ENCODE measurements at regions not wholly inside any gene's neighbourhood (a gene's known extent, or its start where the extent isn't known, plus 50 kb on each side); places are given as distances from the start of the nearest gene placed in this dataset.

DNA sequence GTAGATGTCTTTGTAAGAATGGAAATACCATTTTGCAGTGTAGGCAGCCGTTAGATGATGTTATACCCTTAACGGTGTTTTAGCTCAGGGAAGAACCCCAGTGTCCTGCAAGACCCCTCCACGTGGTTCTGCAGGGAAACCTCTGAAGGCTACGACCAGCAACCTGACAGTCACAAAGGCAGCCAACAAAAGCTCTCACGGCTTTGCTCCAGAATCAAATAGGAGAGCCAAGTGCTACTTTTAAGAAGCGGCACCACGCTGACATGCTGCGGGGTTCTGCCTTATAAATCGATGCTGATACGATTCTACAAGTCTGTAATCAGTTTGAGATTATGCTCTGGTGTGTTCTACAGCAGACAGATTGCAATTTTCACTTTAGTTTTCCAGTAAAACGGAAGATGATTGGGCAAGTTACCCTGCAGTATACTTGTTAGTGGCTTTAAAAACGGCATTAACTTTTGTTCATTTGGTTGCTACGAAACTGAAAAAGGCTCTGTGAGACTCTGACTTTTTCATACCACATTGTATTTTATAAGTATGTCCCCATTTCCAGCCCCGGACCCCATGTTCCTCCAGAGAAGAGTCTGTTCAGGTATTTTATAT lies 312.9 kb downstream of the SAMD5 start:
- DNase-seq: no peak

DNA sequence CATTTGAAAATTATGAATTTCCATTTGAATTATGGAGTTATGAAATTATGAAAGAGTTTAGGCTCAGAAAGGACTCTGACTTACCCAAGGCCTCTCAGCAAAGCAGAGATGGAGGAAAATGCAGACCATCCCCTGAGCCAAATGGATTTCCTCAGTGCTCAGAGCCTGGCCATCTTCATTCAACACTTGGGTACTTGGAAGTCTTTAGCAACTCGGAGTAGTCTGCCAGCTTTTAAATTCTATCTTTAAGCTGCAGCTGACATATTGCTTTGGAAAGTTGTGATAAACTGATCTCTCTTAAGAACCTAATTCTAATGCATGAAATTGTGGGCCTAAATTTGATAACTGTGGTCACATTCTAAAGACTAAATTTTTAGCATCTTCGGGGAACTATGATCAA lies 315.4 kb downstream of the SAMD5 start:
- no peak for DNase-seq

DNA sequence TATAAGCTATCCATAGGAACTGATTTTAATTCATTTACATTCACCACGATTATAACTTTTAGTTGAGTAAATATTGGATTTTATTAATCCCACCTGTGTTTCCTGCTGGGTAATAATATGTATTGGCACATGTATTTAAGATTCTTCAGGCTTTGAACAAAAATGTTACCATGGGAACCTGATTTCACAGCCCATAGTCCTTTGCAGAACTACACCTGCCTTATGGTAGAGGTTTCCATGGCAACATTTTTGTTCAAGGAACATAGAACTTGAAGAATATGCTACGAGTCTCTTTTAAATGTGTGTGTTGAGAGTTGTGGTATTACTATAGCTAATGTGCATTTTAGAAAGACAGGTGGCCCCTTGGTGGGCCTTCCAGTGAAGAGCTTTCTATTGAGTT lies 317.4 kb downstream of the SAMD5 start:
- no peak for DNase-seq

DNA sequence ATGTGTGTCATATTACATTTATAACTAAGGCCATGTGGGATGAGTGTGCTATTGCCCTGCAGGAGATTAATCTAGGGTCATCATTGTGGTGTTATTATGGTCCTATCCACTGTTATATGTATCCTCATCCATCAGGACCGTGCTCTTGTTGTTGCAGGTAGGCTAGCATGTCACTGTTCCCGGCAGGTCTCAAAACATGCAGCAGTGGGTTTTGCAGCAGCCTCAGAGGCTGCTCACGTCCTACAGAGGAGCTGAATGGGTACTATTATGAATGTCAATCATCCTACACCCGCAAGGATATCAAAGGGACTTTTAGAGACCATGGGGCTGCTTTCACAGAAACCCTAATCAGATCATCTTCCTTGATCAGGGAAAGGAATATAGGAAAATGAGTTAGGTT lies 318.2 kb downstream of the SAMD5 start:
- DNase-seq: no peak

DNA sequence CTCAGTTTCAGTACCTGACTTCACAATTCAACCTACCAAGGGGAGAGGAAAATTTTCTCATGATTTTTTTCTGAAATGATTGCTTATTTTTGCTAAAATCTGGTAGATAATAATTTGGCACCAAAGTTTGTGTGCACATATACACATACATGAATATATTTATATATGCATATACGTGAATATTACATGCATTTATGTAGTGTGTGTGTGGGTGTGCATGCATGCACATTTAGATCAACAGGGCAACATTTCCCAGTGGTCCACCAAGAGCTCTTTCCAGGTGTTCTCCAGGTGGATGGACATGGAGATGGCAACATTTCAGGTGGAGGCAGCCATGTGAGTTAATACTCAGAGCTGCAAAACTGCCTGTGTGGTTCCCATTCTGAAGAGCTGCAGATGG lies 320.9 kb downstream of the SAMD5 start:
- DNase-seq: no peak

DNA sequence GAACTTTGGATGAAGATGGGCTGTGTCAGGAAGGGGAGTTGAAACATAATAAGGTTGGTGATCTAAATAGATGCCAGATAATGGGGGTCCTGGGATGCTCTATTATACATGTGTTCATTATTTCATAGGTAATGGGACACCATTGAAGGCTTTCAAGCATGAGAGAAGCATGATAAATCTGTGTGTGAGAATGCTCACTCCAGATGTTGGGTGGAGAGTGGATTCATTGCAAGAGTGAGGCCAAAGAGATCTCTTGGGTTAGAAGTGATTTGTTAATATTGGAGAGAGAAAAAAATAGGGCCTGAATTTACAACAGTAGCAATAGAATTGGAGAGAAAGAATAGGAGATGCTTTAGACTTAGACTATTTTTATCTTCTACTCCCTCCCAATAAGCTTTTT lies 321.3 kb downstream of the SAMD5 start:
- DNase-seq: no peak

DNA sequence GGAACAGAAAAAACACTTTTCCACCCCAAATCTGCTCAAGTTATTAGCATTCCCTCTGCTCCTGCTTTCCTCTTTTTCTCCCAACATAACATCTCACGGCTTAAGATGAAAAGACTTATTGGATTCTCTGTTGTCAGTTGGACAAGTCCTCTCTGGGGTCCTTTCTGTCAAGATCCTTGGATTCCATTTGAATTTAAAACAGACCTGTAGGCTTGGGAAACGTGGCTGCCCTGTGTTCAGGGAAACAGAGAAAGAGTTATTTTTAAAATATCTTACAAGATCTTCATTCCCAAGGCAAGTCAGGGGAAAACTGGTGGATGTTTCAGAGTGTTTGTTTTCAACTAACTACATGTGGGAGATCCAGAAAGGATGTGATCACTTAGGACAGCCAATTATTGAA lies 322.9 kb downstream of the SAMD5 start:
- no peak for DNase-seq

DNA sequence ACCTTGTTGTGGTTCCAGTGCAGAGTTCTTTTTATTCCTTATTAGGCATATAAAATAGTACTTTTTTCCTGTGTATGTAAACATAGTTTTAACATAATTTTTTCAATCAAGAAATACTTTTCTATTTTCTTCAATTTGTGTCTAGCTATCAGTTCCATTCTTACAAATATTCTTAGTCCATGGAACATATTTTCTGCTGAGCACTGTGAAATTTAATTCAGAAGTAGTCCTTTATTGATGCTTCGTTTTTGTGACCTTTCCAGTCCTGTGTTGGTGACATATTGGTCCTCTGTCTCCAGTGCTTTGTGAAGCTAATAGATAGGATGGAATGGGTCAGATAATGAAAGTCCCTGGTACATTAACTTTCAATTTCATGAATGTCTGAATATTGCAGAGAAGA lies 325.1 kb downstream of the SAMD5 start:
- no peak for DNase-seq

DNA sequence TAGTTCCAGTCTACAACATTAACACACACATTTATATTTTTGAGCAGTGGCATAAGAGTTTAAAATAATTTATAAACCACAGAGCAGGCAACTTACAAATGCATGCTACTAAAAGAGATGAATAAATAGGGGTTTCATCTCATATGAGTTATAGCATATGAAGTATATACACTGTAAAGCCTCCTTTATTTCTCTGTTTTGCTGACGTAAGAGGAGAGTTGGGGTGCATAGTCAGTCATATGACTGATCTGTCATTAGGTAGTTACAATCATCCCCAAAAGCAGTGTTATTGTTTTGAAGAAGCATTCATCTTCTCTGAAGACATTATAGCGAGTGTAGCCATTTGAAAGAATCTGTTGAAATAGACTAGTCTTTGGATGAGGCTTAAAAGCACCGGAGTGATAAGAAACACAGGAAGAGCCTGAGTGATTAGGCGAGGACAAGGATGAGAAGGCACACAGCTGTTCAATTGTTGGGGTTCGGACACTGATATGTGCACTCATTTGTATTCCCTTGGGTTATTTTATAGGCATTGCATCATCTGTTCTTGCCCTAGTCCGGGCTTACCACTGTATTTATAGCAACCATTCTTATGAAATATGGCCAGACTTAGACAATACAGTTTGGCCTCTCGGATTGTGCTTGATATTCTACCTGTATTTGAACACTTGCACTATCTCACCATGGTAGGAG lies 325.7 kb downstream of the SAMD5 start:
- DNase-seq: no peak

DNA sequence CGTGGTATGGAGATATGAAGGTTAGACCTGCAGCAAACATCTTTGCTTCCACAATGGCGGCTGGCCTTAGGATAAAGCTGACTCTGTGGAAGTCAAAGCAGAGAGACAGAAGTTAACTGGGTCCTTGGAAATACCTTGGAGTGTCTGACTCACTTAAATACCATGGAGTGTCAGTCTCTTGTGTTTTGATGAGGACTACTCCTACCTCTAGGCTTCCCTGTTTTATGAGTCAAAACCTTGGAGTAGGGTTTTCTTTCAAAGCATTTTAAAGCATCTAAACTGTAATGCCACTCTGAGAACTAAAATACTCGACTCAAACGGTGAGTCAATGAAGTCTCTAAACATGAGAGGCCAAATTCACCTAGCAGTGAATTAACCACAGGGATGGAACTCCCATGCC lies 329.1 kb downstream of the SAMD5 start:
- no peak for DNase-seq

DNA sequence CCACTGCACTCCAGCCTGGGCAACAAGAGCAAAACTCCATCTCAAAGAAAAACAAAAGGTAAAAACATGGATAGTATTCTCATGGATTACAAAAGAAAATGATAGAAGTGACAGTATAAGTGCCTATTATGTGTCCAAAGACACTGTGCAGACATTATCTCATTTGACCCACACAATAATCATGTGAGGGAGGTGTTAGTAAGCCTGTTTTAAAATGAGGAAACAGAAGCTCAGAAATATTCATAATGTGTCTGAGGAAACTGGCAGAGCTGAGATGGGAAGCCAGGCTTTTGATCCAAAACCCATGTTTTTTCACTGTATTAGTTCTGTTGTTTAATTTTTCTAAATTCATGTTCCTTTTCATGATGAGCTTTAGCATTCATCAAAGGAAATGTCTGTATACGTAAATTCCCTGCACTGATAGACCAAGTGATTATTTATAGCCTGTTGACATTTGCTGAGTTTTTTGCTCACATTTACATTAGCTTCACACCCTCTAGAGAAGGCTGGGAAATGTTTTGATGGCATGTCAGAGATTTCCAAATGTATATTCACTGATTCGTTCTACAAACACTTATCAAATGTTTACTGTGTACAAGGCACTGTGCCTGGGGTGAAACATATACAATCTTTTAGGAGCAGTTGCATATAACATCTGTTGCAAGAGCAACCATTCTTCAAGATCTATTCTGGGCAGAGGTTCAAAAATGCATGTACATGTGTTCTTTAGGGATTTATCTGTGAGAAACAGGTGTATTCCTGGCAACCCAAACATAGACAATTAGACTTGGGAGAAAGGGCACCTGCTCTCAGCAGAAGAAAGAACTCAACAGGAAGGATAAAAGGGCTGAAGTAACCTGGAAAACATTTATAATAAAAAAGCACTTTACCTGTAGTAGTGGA lies 331.5 kb downstream of the SAMD5 start:
- DNase-seq: no peak

DNA sequence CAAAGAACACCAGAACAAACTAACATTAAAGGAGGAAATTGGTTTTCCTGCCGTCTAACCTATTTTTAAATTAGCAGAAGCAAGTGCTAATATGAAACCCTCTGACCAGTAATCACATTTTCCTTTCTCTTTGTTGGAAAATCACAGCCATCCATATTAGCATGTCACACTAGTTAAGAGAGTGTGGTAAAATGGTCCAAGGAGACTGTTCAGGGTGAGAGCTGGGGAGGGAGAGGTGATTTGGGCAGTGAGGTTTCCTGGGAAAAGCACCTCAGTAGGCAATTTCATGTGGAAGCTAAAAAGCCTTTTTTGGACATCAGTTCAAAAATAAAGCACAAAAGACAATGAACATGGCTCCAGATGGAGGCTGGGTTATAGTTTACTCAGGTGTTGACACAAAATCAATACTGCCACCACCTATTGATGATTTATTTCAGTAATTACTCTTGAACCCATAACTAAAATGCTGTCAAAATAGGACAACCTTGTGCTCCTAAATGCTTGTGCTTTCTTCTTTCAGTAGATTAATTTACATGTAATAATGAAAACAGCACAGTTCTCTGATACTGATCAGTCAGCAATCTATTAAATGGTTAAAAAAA lies 333.2 kb downstream of the SAMD5 start:
- no peak for DNase-seq

DNA sequence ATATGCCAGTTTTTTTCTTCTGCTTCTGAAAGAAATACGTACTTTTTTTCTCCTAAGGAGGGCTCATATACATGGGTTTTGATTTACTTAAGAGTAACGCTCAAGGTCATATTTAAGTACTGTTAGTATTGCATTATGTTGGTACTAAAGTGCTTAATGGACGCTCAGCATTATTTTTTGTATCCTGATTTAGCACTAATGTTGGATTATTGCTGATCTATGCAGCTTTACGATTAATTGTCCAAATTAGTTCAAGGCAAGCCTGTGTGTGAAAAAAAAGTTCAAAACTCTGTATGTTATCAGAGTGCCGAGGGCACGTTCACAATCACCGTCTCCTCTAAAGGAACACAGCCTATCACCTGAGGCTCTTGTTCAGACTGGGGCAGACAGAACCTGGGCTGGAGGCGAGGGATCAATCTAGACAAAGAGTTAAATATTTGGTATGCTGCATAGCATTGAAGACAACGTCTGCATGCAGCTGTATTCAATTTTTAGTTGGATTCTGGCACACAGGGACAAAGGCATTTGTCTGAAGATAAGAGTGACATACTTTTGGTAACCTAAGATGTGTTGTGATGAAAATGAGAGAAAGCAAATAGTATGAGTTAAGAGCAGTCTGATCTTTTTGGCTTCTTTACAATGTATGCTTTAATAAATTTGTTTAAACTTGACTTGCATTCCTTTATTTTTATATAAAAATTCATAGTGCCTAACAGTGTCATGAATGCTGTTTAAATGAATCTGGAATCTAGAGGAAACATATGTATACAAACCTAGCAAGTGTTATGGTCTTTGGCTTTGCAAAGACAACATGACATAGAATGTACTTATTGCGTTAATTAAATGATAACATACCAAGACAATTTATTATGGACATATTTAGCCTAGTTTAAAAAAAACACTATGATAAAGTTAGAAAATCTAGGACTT lies 341.2 kb downstream of the SAMD5 start:
- no peak for DNase-seq

DNA sequence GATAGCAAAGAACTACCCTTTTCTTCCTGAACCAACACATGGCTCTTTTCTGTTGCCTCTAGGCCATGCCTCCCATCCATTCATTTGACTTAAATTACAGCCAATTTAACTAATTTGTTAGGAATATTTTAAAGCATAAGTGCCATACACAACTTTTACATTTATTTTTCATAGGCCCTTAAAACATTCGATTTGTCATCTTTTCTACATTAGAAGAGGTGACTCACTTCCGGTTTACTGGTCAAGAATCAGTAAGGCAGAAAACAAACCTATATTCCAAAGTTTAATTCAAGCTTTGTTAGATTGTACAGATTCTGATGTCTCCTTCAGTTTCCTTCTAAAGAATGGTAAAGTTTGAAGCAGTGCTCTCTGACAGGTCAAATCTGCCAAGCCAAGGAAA lies 344.3 kb downstream of the SAMD5 start:
- no peak for DNase-seq

DNA sequence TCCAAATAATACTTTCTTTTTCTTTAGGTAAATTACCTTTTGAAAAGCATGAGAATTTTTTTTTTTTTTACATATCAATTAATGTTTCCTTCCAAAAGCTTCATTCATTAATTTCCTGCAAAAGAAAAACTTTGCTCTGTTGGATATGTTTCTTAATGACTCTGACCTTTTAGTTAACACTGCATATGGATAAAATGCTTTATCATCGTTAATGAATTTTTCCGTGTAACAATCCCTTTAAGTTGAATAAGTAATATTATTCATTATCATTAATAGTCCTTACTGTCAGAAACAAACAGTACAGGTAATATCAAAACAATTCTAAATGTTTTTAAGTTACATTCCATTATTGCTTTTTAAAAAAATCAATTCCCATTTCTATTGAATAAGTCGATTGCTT lies 345.1 kb downstream of the SAMD5 start:
- DNase-seq: no peak

DNA sequence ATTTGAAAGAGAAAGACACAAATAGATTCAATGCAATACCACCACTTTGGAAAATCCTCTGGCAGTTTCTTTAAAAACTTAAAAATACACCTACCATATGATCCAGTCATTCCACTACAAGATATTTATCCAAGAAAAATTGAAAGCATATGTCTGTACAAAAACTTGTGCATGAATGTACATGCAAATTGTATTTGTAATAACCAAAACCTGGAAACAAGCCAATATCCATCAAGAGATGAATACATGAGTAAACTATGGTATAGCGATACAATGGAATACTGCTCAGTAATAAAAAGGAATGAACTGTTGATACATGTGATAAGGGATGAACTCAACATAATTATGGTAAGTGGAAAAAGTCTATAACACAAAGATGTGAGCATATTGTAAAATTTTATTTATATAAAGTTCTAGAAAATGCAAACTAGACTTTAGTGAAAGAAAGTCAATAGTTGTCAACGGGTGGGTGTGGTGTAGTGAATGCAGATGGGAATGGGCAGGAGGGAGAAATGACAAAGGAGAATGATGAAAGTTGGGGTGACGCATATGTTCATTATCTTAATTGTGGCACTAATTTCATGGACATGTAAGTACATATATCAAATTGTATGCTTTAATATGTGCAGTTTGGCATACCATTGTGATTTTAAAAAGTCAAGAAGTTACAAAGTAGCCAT lies 347.5 kb downstream of the SAMD5 start:
- DNase-seq: no peak

DNA sequence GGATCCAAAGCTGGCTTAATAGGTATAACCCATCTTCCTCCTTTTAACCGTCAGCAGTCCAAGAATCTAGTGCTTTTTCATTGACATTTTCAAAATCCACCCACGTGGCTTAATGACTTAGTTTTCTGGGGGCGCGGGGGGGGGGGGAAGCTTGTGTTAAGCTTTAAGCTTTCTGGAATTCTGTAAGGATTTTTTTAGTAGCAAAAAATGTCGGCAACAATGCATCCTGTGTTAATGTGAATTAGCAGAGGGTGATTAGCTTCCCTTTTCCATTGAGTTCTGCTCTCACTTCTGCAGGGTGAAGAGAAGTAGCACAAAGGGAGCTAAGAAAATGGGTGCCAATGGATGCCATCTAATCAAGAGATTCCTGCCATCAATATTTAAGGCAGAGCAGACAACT lies 348.2 kb downstream of the SAMD5 start:
- DNase-seq: no peak

DNA sequence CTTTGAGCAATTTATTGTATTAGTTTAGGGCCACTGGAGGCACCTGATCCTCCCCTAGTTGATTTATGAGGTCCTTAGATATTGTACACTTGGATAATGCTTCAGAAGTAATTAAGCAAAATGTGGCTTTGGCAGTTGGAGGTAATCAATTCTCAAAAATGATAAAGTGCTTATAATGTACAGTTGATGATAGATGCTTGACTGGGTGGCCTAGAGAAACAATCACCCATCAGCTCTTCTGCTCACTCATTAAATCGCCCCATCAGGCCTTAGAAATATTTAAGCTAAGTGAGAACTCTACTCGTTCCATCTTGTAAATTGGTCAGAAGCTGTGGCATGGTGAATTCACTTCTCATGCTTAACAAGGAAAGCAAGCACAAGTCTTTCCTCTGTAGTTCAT lies 349.9 kb downstream of the SAMD5 start:
- no peak for DNase-seq

DNA sequence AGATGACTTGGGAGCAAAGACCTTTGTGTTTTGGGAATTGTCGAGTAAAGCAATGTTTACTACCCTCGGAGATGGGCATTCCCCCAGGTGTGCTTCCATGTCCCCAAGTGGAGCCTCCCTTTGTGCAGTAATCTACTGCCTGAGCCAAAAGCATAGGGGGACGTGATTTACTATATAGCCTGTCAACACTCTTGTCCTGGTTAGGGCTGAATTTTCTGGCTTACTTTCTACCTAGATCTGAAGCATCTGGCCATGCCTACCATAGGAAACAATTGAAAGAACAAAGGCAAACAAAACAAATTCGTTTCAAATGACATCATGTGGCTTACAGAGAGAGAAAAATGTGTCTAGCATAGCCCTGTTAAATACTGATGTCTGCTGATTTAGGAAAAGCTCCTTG lies 350.6 kb downstream of the SAMD5 start:
- DNase-seq: no peak

DNA sequence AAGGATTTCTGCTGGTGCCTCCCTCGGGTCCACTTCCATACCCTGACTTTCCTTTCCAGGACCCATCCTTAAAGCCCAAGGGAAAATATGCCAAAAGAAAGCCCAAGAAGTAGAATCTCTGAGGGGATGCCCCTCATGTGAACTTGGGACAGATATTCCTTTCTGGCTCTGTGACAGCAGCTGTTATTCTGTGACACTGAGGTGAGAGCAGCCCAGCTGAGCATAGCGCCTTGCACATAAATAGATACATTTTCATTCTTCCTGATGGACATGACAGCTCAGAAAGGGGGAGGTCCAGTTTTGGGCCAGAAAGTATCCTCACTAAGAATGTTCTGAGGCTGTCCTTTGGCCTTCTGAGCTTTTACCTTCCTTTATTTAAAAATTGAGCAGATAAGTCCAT lies 353.2 kb downstream of the SAMD5 start:
- DNase-seq: no peak

DNA sequence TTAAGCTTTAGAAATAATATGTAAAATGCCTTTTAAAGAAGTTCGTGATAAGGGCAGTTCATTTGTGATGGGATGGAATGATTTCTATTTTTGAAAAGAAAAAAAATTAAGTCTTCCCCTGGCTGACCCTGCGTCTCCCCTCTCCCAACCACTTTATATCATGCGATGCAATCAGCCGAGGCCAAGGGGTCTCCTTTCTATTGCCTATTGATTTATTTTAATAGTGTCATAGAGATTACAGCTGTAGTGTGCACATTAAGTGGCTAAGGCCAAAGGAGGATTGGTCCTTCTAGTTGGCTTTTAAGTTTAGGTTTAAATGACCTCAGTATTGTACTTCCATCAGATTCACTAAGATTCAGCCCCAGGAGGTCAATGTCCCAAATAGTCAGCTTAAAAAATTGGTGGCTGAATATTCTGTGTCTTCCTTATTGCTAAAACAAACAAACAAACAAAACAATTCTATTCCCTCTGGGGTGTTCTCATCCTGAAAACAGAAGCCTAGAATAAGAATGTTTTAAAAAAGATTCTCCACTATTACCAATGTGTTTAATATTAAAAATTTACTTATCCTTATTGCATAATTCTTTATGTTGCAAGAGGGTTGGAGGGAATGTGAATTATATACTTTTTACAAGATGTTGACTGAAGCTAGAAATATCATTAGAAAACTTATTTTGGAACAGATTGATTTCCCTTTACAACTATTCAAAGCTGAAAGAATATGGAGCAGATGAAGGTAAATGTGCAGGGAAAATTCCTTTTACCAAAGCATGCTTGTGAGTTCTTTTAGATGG lies 359.1 kb downstream of the SAMD5 start:
- no peak for DNase-seq

Data from C1 segment of cervical spinal cord (tissue), 14 donors.